Upper lobe of right lung (tissue), 1 donor: ENCODE measurements at regions not wholly inside any gene's neighbourhood (a gene's known extent, or its start where the extent isn't known, plus 50 kb on each side); places are given as distances from the start of the nearest gene placed in this dataset.
"Not testable (repeated sequence)": the region's sequence is repeated elsewhere in the genome, so short reads cannot be mapped to it uniquely, and the experiment has no call there.

Experiments
- ATAC-seq: fragments of 200-7000 bp; cut with Tn5 transposase; one replicate; pipeline ENCODE4 v1.9.1; 2020; ENCODE audit warnings: mild to moderate bottlenecking, moderate library complexity
- DNase-seq: peaks from one replicate; pipeline ENCODE4 v3.0.0-alpha.2; 2020
- H3K27ac ChIP-seq: fragments of 200-600 bp; one replicate; pipeline ENCODE4 v1.8.0; 2022
- H3K27me3 ChIP-seq: fragments of 200-600 bp; one replicate; pipeline ENCODE4 v1.8.0; 2022; ENCODE audit warnings: mild to moderate bottlenecking
- H3K36me3 ChIP-seq: fragments of 200-600 bp; one replicate; pipeline ENCODE4 v1.8.0; 2022
- H3K4me1 ChIP-seq: fragments of 200-600 bp; one replicate; pipeline ENCODE4 v1.8.0; 2022
- H3K4me3 ChIP-seq: fragments of 200-600 bp; one replicate; pipeline ENCODE4 v1.8.0; 2022; ENCODE audit warnings: mild to moderate bottlenecking
- H3K9me3 ChIP-seq: fragments of 200-600 bp; one replicate; pipeline ENCODE4 v1.8.0; 2022
- CTCF ChIP-seq: fragments of 200-600 bp; IDR thresholded peaks from one replicate; pipeline ENCODE4 v1.8.0; 2022; ENCODE audit warnings: antibody characterized with exemption
- intact Hi-C: fragments of 100-400 bp; cut with DNase I; formaldehyde crosslinking; loops from one replicate; pipeline ENCODE4 v1.11.0; 2022
- donor health status: DM: no; HTN: yes; CAD: no; lungs with severe emphysema.

- H3K27me3 ChIP-seq, H3K9me3 ChIP-seq, H3K36me3 ChIP-seq, intact Hi-C loops, DNase-seq, H3K27ac ChIP-seq, H3K4me1 ChIP-seq, H3K4me3 ChIP-seq, ATAC-seq: not testable (repeated sequence)
Observed at GRCh38 chrX:63167002-63167401, 184.1 kb downstream of the SPIN4 start.

GRCh38 chrX:63160994-63161393 lies 190.1 kb downstream of the SPIN4 start:
- ATAC-seq, H3K4me3 ChIP-seq, DNase-seq, H3K27me3 ChIP-seq, intact Hi-C loops, H3K9me3 ChIP-seq, H3K36me3 ChIP-seq, H3K4me1 ChIP-seq, H3K27ac ChIP-seq: not testable (repeated sequence)

DNA sequence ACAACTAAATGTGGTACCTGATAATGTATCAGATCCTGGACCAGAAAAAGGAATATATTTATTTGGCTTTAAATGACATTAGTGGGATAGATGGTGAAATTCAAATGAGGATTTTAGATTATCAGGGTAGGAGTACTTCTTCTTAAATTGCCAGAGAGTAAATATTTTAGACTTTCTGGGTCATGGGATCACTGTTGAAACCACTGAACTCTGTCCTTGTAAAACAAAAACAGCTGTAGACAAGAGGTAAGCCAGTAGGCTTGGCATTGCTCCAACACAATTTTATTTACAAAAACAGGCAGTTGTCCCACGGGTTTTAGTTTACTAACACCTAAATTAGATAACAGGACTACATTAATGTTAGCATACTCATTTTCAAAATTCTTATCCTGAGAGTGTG lies 190.8 kb downstream of the SPIN4 start:
- H3K36me3 ChIP-seq, H3K4me1 ChIP-seq, H3K27me3 ChIP-seq, DNase-seq, H3K27ac ChIP-seq, H3K9me3 ChIP-seq, ATAC-seq, H3K4me3 ChIP-seq, intact Hi-C loops: not testable (repeated sequence)

DNA sequence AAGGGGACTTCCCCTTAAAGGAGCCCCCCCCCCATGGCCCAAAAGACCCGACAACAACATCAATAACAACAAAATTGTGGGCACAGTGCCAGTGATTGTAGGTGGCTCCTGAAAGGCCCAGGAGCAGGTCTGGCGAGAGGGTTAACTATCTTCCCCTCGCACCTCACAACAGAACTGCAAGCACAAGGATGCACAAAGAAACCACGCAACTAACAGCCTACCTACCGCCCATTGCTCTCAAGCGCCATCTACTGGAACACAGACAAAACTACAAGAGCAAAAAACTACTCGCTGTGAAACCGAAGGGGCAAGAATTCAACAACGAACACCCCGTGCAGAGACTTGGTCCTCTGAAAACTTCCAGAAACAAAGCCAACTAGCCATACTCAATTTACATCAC lies 205.6 kb downstream of the SPIN4 start:
- H3K27me3 ChIP-seq, H3K9me3 ChIP-seq, H3K4me3 ChIP-seq, H3K27ac ChIP-seq, H3K36me3 ChIP-seq, H3K4me1 ChIP-seq, DNase-seq, intact Hi-C loops: not testable (repeated sequence)
- peak; percentile 35 for ATAC-seq

GRCh38 chrX:63142588-63142987 lies 208.5 kb downstream of the SPIN4 start:
- H3K4me3 ChIP-seq, intact Hi-C loops, H3K4me1 ChIP-seq, H3K9me3 ChIP-seq, DNase-seq, H3K36me3 ChIP-seq, H3K27ac ChIP-seq, H3K27me3 ChIP-seq: not testable (repeated sequence)
- peak; percentile 72 for ATAC-seq

- H3K27me3 ChIP-seq, H3K9me3 ChIP-seq, DNase-seq, intact Hi-C loops, H3K27ac ChIP-seq, ATAC-seq, H3K4me3 ChIP-seq, H3K36me3 ChIP-seq, H3K4me1 ChIP-seq: not testable (repeated sequence)
Observed at GRCh38 chrX:63135859-63136258, 215.3 kb downstream of the SPIN4 start.

DNA sequence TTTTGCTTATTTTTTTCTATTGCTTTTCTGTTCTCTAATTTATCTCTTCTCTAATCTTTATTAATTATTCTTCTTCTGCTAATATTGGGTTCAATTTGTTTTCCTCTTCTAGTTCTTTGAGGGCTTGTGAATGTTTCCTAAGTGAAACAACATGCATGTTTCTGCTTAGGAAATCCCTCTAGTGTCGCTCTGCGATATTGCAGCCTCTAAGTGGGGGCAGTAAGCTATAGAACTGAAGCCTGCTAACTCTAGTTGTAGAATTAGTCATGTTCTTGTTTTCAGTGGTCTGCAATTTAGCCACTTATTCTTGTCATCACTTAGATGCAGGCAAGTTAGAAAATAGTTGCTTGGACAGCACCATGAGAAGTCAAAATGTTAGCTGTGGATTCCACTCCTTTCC lies 222.6 kb downstream of the SPIN4 start:
- H3K36me3 ChIP-seq = no peaks in the 10 kb centered on the region
- H3K9me3 ChIP-seq = no peaks in the 10 kb centered on the region
- no peaks in the 10 kb centered on the region for H3K27me3 ChIP-seq
- no peak overlapping the region for H3K27ac ChIP-seq
- DNase-seq = no peak
- intact Hi-C loops = no loop called here
- H3K4me3 ChIP-seq = no peak overlapping the region
- TF ChIP-seq CTCF = peak; percentile 45
- no peaks in the 10 kb centered on the region for H3K4me1 ChIP-seq
- no peak for ATAC-seq

- ATAC-seq = no peak
- no peak for TF ChIP-seq CTCF
- H3K4me1 ChIP-seq = no peaks in the 10 kb centered on the region
- H3K27ac ChIP-seq = no peak overlapping the region
- DNase-seq = no peak
- no peaks in the 10 kb centered on the region for H3K27me3 ChIP-seq
- intact Hi-C loops = no loop called here
- no peak overlapping the region for H3K4me3 ChIP-seq
- no peaks in the 10 kb centered on the region for H3K9me3 ChIP-seq
- H3K36me3 ChIP-seq = no peaks in the 10 kb centered on the region
Observed at GRCh38 chrX:63115196-63115595, 235.9 kb downstream of the SPIN4 start.

DNA sequence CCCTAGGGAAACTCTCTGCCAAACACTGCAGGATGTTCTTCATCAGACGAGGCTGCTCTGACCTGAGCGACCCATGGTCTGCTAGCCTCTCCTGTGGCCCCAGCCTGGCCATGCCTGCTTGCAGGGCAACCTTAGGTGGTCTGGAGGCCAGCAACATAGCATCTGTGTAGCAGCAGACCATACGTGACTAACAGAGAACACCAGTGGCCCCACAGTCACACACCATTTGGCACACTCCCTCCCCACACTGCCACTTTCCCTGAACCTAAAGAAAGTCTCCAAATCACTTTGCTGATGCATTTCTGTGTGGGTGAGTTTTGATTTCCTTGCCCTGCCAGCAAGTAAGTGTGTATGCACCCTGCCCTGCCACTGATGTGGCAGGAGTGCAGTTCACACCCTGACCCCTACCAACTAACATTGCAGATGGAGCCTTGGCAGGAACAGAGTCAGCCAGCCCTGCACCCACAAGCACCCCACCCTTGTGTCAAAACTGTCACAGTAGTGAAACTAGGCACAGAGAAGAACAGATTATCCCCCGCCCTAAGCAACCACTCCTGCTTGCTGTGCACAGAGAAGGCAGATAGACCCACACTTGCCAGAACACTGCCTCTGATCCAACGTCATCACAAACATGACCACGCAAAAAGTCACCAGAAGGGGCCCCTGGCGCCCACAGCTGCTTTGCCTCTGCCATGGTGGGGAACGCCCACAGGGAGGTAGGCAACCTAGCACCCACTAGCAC lies 249.1 kb downstream of the SPIN4 start:
- Histone ChIP-seq H3K27me3 (no peaks in the 10 kb centered on the region), H3K4me1 (no peaks in the 10 kb centered on the region), H3K9me3 (no peaks in the 10 kb centered on the region), H3K4me3 (no peak overlapping the region), H3K27ac (no peak overlapping the region), H3K36me3 (no peaks in the 10 kb centered on the region)
- ATAC-seq (no peak), DNase-seq (no peak)
- intact Hi-C loops = no loop called here
- TF ChIP-seq CTCF = no peak
